ENCODE measurements at regions not wholly inside any gene's neighbourhood (a gene's known extent, or its start where the extent isn't known, plus 50 kb on each side); places are given as distances from the start of the nearest gene placed in this dataset.

DNA sequence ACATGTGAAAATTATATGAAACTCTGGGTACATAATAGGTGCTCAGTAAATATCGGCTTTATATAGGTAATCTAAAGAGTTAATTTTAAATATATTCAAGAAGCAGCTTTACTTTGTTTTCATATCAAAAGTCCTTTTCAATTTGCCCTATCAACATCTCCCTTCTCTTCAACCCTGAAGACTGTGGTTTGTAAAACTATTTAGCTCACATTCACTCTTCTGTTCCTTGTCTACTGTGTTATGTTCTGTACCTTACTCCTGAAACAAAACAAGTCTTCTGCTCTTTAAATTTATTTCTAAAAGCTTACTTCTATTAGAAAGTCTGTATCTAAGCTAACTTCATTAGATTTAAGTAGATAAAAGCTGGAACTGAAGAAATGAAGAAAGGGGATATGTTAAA, 301.7 kb upstream of the PMFBP1 start:
- Mint-ChIP-seq H3K27me3 (ENCODE audit: unreplicated experiment) (no peaks in the 10 kb centered on the region), H3K4me3 (ENCODE audit: unreplicated experiment) (no peak overlapping the region), H3K9me3 (ENCODE audit: unreplicated experiment) (no peaks in the 10 kb centered on the region), H3K4me1 (ENCODE audit: unreplicated experiment) (peaks cover 11% of the 10 kb centered on the region), H3K36me3 (ENCODE audit: low read depth, unreplicated experiment) (no peaks in the 10 kb centered on the region), H3K27ac (ENCODE audit: unreplicated experiment) (no peak overlapping the region)
- TF ChIP-seq, protein P1, sequence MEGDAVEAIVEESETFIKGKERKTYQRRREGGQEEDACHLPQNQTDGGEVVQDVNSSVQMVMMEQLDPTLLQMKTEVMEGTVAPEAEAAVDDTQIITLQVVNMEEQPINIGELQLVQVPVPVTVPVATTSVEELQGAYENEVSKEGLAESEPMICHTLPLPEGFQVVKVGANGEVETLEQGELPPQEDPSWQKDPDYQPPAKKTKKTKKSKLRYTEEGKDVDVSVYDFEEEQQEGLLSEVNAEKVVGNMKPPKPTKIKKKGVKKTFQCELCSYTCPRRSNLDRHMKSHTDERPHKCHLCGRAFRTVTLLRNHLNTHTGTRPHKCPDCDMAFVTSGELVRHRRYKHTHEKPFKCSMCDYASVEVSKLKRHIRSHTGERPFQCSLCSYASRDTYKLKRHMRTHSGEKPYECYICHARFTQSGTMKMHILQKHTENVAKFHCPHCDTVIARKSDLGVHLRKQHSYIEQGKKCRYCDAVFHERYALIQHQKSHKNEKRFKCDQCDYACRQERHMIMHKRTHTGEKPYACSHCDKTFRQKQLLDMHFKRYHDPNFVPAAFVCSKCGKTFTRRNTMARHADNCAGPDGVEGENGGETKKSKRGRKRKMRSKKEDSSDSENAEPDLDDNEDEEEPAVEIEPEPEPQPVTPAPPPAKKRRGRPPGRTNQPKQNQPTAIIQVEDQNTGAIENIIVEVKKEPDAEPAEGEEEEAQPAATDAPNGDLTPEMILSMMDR (IDR thresholded peaks at IDR 0.05; ENCODE audit: unreplicated experiment), result no peak
- no peak for DNase-seq (ENCODE audit: low spot score)

DNA sequence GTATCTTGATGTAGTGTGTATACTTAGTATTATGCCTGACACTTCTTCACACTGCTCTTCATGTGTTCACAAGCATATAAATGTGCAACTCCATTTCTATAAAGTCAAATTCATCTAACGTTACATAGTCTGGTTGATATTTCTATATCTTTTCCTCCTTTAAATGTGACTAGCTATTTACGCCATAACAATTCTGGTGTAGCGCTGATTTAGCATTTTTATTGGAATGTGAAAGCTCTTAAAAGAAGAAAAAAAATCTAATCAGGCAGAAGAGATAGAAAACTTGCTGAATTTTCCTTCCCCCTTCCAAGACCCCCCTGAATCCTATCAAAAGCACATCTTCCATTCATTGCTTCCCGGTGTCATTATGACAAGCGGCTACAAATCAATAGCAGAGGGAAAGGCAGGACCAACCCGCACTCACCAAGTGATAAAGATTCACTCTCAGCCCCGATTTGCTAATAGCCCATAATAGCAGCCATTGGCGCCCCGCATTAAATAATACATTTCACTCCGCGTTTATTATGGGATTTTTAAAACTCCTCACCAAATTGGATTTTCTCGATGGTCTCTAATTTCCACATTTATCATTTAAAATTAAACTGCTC, 299.5 kb upstream of the PMFBP1 start:
- H3K4me3 Mint-ChIP-seq (ENCODE audit: unreplicated experiment), result no peak overlapping the region
- peaks cover 11% of the 10 kb centered on the region for H3K4me1 Mint-ChIP-seq (ENCODE audit: unreplicated experiment)

DNA sequence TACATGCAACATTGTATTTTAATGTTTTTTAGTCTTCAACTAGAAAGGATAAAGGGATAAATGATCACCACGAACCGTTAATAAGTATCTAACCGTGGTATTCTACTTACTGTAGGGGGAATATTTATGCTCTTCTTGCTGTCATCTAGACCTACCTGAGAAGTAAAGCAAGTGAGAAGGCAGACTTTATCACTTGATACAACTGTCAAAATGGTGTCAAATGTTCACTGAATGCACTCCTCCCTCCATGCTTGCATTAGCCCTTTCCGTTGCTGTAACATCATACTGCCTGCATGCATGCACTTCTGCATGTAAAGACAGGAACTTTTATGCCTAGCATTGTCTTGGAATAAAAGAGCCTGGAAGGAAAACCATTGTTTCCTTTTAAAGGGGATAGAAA, 298.6 kb upstream of the PMFBP1 start:
- Mint-ChIP-seq H3K36me3 (ENCODE audit: low read depth, unreplicated experiment) (no peaks in the 10 kb centered on the region), H3K27me3 (ENCODE audit: unreplicated experiment) (no peaks in the 10 kb centered on the region), H3K4me3 (ENCODE audit: unreplicated experiment) (no peak overlapping the region), H3K4me1 (ENCODE audit: unreplicated experiment) (peaks cover 7% of the 10 kb centered on the region), H3K27ac (ENCODE audit: unreplicated experiment) (no peak overlapping the region), H3K9me3 (ENCODE audit: unreplicated experiment) (no peaks in the 10 kb centered on the region)
- no peak for DNase-seq (ENCODE audit: low spot score)
- TF ChIP-seq, protein P1 (IDR thresholded peaks at IDR 0.05; ENCODE audit: unreplicated experiment), result no peak

More for the DNA sequence above, 299.5 kb upstream of the PMFBP1 start:
- Mint-ChIP-seq H3K27me3 (ENCODE audit: unreplicated experiment) (no peaks in the 10 kb centered on the region), H3K36me3 (ENCODE audit: low read depth, unreplicated experiment) (no peaks in the 10 kb centered on the region), H3K9me3 (ENCODE audit: unreplicated experiment) (no peaks in the 10 kb centered on the region), H3K27ac (ENCODE audit: unreplicated experiment) (no peak overlapping the region)
- TF ChIP-seq, protein P1 (IDR thresholded peaks at IDR 0.05; ENCODE audit: unreplicated experiment), result no peak
- DNase-seq (ENCODE audit: low spot score), result no peak

DNA sequence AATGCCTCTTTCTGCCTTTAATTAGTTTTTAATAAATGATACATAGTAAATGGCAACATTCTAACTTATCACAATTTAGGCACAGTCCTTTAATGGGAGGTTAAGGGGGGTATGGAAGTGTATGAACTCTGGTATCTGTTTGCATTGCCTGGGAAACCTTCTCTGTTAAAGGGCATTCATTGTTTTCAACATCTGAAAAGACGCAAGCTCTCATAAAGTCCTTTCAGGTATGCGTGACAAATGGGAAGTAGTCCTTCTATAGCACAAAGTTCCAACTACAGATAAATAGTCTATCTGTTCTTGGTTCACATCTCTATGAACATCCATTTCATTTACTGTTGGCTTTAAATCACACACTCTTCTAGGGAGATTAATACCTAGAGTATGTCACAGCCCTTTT, 298.0 kb upstream of the PMFBP1 start:
- Mint-ChIP-seq H3K4me3 (ENCODE audit: unreplicated experiment) (no peak overlapping the region), H3K36me3 (ENCODE audit: low read depth, unreplicated experiment) (no peaks in the 10 kb centered on the region)
- DNase-seq (ENCODE audit: low spot score), result no peak

DNA sequence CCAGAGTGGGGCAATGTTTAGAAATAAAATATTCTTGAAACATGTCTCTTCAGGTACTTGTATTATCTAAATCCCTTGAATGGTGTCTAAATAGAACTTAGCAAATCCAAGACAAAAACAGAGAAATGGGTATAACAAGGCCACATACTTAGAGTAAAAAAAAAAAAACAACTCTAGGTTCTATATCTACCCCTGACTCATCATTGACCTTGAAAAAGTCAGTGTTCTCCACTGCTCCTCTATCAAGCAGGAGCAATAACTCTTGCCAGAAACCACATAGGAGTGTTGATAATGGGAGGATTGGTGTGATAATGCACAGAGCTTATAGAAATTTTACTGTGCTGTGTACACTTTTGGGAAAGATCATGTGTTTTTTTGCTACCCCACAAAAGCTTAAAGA, 296.6 kb upstream of the PMFBP1 start:
- no peak for DNase-seq (ENCODE audit: low spot score)
- Mint-ChIP-seq H3K9me3 (ENCODE audit: unreplicated experiment) (no peaks in the 10 kb centered on the region), H3K27me3 (ENCODE audit: unreplicated experiment) (no peaks in the 10 kb centered on the region)

More for the DNA sequence above, 298.0 kb upstream of the PMFBP1 start:
- H3K9me3 Mint-ChIP-seq (ENCODE audit: unreplicated experiment), result no peaks in the 10 kb centered on the region
- TF ChIP-seq, protein P1 (IDR thresholded peaks at IDR 0.05; ENCODE audit: unreplicated experiment), result no peak
- H3K4me1 Mint-ChIP-seq (ENCODE audit: unreplicated experiment), result peaks cover 7% of the 10 kb centered on the region
- H3K27ac Mint-ChIP-seq (ENCODE audit: unreplicated experiment), result no peak overlapping the region
- no peaks in the 10 kb centered on the region for H3K27me3 Mint-ChIP-seq (ENCODE audit: unreplicated experiment)

More for the DNA sequence above, 296.6 kb upstream of the PMFBP1 start:
- H3K36me3 Mint-ChIP-seq (ENCODE audit: low read depth, unreplicated experiment), result no peaks in the 10 kb centered on the region
- no peak overlapping the region for H3K4me3 Mint-ChIP-seq (ENCODE audit: unreplicated experiment)
- H3K4me1 Mint-ChIP-seq (ENCODE audit: unreplicated experiment), result peaks cover 7% of the 10 kb centered on the region
- H3K27ac Mint-ChIP-seq (ENCODE audit: unreplicated experiment), result no peak overlapping the region
- TF ChIP-seq, protein P1 (IDR thresholded peaks at IDR 0.05; ENCODE audit: unreplicated experiment), result no peak

All from endothelial cell (in vitro differentiated cells).